Stimulated activated CD8-positive, alpha-beta memory T cell treated with anti-CD3 and anti-CD28 coated beads, Interleukin-7, amount 100 ng/mL, for 4 hours (primary cell): ENCODE measurements at regions not wholly inside any gene's neighbourhood (a gene's known extent, or its start where the extent isn't known, plus 50 kb on each side); places are given as distances from the start of the nearest gene placed in this dataset.

Experiments used
- DNase-seq, 2 donors: peaks; one replicate each; pipeline ENCODE4 v3.0.0-alpha.2; 2020; ENCODE audit warnings: low read depth in 2 of 2

GRCh38 chr18:39698436-39698835 lies 2132.8 kb upstream of the CELF4 start:
- no peak for DNase-seq

GRCh38 chr18:39693359-39693758 lies 2127.8 kb upstream of the CELF4 start:
- no peak for DNase-seq

- DNase-seq = no peak
Measured at GRCh38 chr18:39692367-39693015, 2126.9 kb upstream of the CELF4 start.

- DNase-seq = no peak
Measured at GRCh38 chr18:39685303-39685902, 2119.8 kb upstream of the CELF4 start.

- no peak for DNase-seq
Measured at GRCh38 chr18:39681061-39681460, 2115.5 kb upstream of the CELF4 start.

DNA sequence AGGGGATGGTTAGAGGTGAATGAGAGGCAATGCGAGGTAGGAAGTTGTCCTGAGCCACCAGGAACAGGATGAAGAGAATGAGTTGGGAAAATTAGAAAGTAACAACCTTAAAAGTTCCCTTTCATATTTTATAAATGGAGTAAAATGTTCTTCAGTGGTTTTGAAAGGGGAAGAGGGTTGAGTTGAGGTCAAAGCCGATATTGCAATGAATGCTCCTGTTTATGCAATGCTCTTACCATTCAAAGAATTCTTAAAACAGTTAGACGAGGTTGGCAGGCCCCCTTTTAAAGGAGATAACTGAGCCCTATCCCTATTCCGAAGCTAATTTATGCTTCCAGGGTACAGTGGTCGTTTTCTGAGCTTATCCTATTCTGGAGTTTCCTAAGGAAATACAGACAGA lies 2110.3 kb upstream of the CELF4 start:
- DNase-seq = no peak

GRCh38 chr18:39675368-39675767 lies 2109.8 kb upstream of the CELF4 start:
- no peak for DNase-seq

DNA sequence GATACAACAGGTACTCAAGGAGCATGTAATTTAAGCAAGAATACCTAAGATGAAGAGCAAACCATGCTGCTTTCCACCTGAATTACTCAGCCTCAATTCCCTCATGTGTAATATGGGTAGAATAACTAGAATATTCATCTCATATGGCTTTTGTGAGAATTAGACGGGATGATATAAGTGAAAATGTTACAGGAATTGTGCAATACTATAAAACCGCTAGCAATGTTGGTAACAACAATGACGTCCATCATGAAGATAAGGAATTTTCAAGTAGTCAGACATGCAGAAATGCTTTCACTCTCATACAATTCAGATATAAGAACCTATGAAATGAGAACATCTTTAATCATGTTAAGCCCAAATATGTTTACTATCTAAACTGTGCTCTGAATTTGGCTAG lies 2106.6 kb upstream of the CELF4 start:
- DNase-seq = no peak

DNA sequence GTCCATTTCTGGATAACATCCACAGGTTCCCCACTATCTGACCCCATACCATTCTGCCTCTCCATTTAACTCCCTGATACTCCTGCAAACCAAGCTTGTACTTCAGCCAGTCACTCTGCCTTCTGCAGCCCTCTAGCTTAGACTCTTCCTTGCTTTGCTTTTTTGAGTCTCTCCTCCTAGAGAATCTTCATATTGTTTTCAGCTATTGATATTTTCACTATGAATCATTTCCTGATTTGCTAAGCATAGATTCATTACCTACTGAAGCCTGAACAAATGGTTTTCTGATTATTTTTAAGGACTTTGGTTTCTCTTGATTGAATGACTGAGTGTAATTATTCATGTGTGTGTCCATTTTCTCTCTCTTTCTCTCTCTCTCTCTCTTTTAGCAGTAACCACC lies 2102.3 kb upstream of the CELF4 start:
- no peak for DNase-seq

GRCh38 chr18:39666541-39666940 lies 2100.9 kb upstream of the CELF4 start:
- no peak for DNase-seq

GRCh38 chr18:39661856-39662366 lies 2096.3 kb upstream of the CELF4 start:
- no peak for DNase-seq

DNA sequence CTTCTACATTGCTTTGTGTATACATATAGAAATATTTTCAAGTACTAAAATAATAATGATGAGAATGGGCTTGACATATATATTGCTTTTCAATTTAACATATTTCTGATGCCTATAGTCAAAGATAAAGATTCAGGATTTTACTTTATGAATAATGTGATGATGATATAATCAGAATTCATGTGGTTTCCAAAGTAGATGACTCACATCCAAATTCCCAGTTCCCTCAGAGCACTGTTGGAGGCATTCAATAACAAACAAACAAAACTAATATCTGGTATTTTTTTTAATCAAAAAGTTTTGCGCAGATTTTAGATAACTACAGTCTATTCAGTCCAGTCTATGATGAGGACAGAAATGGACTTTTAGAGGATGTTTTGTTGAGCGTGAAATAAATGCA lies 2094.5 kb upstream of the CELF4 start:
- DNase-seq = no peak

DNA sequence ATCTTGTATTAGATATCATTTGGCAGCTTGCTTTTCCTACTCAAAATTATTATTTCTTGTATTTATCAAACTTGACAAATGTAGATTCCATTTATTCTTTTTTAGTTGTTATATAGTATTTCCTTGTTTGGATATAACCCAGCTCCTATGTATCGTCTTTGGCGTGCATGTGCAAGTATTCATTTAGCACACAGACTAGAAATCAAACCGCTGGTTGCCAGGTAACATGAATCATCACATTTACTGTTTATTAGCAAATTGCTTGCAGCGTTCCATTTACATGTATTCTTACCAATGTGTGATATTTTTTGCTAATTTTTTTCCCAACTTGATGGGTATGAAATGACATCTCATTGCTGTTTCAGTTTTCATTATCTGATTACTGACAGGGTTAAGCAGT lies 2089.7 kb upstream of the CELF4 start:
- no peak for DNase-seq

DNA sequence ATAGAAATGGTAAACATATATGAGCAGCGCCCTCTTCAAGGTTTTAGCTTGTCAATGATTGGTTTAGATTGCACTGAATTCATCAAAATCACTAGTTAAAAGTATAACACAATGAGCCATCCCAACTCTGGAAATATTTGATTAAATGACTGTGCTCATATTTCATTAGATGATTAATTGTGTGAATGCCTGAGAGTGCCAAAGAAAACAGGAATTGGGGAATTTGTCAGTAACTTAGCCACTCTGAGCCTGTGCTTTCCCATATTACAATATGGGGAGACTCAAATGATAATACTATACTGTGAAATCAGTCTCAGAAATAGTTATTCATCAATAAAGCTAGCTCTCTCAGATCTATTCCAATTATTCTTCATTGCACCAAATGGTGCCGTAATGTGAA lies 2087.6 kb upstream of the CELF4 start:
- DNase-seq = no peak

- no peak for DNase-seq
Measured at GRCh38 chr18:39648616-39649015, 2083.0 kb upstream of the CELF4 start.

DNA sequence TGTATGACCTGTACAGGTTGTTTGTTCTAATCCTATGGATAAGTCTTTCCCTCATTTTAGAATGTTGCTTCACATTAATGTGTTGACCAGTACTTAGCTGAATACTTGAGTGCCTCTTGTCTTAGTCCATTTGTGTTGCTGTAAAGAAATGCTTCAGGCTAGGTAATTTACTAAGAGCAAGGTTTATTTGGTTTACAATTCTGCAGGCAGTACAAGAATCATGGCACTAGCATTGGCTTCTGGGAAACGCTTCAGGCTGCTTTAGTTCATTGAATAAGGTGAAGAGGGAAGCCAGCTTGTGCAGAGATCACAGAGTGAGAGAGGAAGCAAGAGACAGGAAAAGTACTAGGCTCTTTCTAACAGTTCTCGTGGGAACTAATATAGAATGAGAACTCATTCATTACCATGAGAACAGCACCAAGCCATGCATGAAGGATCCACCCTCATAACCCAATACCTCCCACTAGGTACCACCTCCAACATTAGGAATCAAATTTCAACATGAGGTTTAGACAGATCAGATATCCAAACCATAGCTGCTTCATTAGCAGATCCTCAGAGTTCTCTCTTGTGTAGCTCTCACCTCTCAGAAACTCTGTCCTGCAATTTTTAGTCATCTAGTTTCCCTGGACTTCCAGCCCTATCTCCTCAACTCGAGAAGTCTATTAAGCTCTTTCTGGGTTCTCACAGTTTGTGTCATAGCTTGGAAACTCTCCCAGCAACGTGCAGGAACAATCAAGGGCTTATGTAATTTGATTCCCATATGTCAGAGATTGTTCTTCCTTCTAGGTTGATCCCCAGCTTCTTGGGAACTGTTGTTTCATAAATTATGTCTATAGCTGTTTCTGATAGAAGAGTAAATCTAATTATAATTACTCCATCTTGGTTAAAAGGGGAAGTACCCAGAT lies 2082.3 kb upstream of the CELF4 start:
- no peak for DNase-seq

- DNase-seq = no peak
Measured at GRCh38 chr18:39638224-39638623, 2072.6 kb upstream of the CELF4 start.

DNA sequence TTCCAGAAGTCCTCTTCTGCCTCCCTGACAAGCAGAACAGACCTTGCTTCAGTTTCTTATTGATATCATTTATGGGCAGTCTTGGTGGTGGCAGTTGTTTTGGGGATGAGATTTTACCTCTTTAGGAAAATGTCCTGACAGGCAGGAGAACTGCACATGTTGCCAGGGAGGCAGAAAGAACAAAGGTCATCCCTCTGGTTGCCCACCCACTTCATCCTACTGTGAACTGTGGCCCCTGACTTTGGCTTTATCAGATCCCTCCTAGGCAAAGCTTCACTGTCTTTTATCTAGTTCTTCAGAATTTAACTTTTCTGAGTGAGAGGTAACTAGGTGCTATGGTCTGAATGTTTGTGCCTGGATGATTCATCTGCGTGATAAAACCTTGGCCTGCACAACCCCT lies 2071.3 kb upstream of the CELF4 start:
- DNase-seq = no peak

DNA sequence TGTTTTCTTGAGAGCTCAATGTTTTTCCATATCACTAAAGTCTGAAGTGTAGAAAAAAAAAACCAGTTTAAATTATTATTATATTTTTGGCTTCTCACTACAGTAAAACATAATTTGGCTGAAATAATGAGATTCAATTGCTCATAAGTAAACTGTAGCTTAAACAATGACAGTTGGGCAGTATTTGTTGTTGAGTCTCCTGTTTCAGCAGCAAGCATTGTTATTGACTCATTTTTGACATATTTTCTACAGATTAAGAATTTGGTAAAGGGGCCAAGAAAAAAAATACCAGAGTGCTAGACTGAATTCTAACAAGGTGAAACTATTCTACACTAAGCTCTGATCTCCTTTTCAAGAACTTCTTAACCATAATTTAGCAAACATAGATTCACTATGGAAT lies 2070.4 kb upstream of the CELF4 start:
- DNase-seq = no peak

GRCh38 chr18:39635192-39635591 lies 2069.6 kb upstream of the CELF4 start:
- no peak for DNase-seq

GRCh38 chr18:39627936-39628335 lies 2062.3 kb upstream of the CELF4 start:
- DNase-seq = no peak

- DNase-seq = no peak
Measured at GRCh38 chr18:39624961-39625360, 2059.4 kb upstream of the CELF4 start.

DNA sequence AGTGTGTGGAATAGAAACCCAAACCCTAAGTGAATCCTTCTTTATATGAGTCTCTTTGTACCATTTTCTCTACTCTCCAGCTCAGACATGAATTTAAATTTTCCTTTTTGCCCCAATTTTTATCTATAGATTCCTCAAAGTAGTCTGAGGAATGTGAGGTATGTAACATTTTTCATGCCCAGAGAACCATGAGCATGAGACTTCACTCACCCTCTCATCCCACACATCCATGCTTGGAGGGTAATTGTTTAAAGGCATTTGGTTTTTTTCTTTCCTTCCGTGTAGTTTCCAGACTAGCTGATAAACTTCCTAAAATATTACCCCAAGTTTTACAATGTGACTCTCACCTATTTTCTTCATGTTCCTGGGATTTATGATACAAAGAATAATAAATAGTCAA lies 2056.8 kb upstream of the CELF4 start:
- DNase-seq = no peak
